Activated CD4-positive, alpha-beta memory T cell treated with anti-CD3 and anti-CD28 coated beads for 36 hours (primary cell): ENCODE measurements at regions not wholly inside any gene's neighbourhood (a gene's known extent, or its start where the extent isn't known, plus 50 kb on each side); places are given as distances from the start of the nearest gene placed in this dataset.
A peak's percentile ranks its signal among the peaks of the same experiment; 100 is the strongest.

Experiments used
- CTCF ChIA-PET: fragments of 350-600 bp; sonication (Branson Sonifier 250); formaldehyde crosslinking; loops from one replicate; lab custom pipeline; 2021; ENCODE audit warnings: antibody characterized with exemption, inconsistent platforms; lab: Charles Lee
- POLR2A ChIA-PET: fragments of 350-600 bp; sonication (Branson Sonifier 250); formaldehyde crosslinking; loops from one replicate; lab custom pipeline; 2021; ENCODE audit warnings: antibody characterized with exemption; lab: Charles Lee
- DNase-seq: peaks from one replicate; pipeline ENCODE4 v3.0.0-alpha.2; 2020
- H3K27ac Mint-ChIP-seq: one replicate; pipeline ENCODE4 v1.8.0; 2021; ENCODE audit warnings: mixed read lengths
- H3K27me3 Mint-ChIP-seq: one replicate; pipeline ENCODE4 v1.8.0; 2021; ENCODE audit warnings: mixed read lengths
- H3K36me3 Mint-ChIP-seq: one replicate; pipeline ENCODE4 v1.8.0; 2021; ENCODE audit warnings: mixed read lengths
- H3K4me1 Mint-ChIP-seq: one replicate; pipeline ENCODE4 v1.8.0; 2021; ENCODE audit warnings: low read depth, mixed read lengths
- H3K4me3 Mint-ChIP-seq: one replicate; pipeline ENCODE4 v1.8.0; 2021; ENCODE audit warnings: mild to moderate bottlenecking, mixed read lengths
- H3K9me3 Mint-ChIP-seq: one replicate; pipeline ENCODE4 v1.8.0; 2021; ENCODE audit warnings: mixed read lengths
- intact Hi-C: fragments of 100-400 bp; cut with micrococcal nuclease; formaldehyde crosslinking; loops from one replicate; pipeline ENCODE4 v1.15.1; 2023

DNA sequence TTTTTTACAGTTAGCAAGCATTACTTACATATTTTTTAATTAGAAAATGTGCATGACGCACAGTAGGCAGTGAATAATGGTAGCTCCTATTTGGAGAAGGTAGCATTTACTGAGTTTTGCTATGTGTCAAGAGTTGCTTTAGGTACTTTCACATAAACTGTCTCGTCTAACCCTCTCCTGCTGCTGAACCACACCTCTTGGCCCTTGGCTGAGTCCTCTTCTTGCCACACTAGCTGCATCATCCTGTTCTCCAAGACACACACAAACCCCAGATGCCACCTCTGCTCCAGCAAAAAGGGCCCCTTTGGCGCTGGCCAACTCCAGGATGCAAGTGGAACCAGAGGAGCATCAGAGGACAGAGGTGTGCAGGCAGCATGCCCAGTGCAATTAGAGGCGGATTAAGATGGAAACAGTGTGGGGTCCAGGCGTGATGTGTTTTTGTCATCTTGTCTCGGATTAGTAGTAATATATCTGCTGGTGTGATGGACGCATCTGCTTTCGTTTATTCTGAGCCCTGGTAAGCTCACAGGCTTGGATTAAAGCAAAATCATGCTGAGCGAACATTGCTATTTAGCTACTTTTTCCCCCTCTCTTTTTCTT lies 367.0 kb upstream of the CADM1 start:
- ChIA-PET POLR2A (no interaction called here), CTCF (no interaction called here)
- Mint-ChIP-seq H3K4me3 (no peak overlapping the region), H3K9me3 (peaks cover 6% of the 10 kb centered on the region), H3K36me3 (no peaks in the 10 kb centered on the region), H3K27me3 (peaks cover 2% of the 10 kb centered on the region), H3K4me1 (no peaks in the 10 kb centered on the region), H3K27ac (no peak overlapping the region)
- intact Hi-C loops, result no loop called here
- no peak for DNase-seq

DNA sequence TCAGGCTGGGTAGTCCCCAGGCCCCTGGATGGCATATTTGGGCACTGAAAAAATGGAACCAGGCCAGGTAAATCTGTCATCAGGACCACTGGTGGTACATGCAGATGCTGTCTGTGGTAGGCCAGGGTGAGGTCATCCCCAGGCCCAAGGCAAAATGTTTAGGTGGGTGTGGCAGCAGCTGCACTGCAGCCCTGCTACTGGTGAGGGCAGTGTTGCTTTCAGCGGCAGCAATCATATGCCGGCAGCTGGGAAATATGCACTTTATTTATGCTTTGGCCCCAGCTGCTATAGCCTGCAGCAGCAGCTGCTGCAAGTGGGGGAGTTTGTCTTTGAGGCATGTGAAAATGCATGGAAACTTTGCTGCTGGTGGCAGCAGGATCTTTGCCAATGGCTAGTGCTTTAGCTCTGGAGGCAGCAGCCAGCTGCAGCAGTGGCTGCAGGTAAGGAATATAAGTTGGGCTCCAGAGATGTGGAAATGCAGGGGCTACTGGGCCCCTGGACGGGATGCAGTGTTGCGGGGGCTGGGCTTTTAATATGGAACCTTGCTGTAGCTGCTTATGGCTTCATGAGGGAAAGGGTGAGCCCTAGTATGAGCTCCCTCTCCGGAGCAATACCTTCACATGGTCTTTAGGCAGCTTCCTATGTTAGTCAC lies 365.7 kb upstream of the CADM1 start:
- ChIA-PET POLR2A (no interaction called here), CTCF (interaction anchor here (1.0 kb wide), 1 partner anchor 203 kb away, joined by 3 read pairs; no protein-coding TSS in a partner anchor)
- Mint-ChIP-seq H3K4me3 (no peak overlapping the region), H3K4me1 (no peaks in the 10 kb centered on the region), H3K27ac (no peak overlapping the region), H3K9me3 (peaks cover 7% of the 10 kb centered on the region), H3K27me3 (peaks cover 2% of the 10 kb centered on the region), H3K36me3 (no peaks in the 10 kb centered on the region)
- intact Hi-C loops, result no loop called here
- peak; percentile 17 for DNase-seq

DNA sequence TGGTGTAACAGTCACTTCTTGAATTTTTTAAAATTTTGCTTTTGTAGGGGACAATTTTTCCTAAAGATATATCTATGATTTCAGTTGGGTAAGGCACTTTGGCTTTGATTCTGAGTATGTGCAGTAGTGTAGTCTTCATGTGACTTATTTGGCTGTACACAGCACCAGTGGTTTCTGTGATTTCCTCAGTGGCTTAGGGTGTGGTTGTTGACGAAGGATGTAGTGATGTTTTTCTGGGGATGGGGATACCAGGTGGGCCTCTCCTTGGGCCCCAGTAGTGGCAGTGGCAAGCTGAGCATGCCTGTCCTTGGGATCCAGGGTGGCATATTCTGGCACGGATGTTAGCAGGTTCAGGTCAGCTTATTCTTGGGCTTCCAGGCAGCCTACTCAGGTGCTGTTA lies 364.9 kb upstream of the CADM1 start:
- H3K27ac Mint-ChIP-seq, result no peak overlapping the region
- H3K4me3 Mint-ChIP-seq, result no peak overlapping the region
- H3K9me3 Mint-ChIP-seq, result peaks cover 8% of the 10 kb centered on the region
- ChIA-PET POLR2A (no interaction called here), CTCF (interaction anchor here (1.0 kb wide), 1 partner anchor 204 kb away, joined by 3 read pairs; no protein-coding TSS in a partner anchor)
- intact Hi-C loops, result no loop called here
- DNase-seq, result no peak
- H3K27me3 Mint-ChIP-seq, result peaks cover 2% of the 10 kb centered on the region
- no peaks in the 10 kb centered on the region for H3K4me1 Mint-ChIP-seq
- H3K36me3 Mint-ChIP-seq, result no peaks in the 10 kb centered on the region

DNA sequence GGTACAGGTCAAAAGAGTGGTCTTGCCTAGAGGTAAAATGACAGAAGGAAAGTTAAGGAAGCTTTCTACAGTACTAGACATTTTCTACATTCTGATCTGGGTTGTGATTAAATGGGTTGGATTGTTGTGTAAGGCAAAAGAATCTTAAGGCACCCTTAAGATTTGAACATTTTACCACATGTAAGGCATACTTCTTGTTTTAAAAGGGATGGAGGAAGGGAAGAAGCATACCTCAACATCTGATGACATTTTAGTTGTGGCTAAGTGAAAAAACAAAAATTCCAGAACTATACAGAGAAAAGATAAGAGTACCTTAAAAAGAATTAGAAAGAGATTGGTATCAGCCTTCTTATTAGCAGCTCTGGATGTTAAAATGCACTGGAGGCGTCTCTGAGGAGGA lies 356.0 kb upstream of the CADM1 start:
- no peaks in the 10 kb centered on the region for H3K4me1 Mint-ChIP-seq
- H3K4me3 Mint-ChIP-seq, result no peak overlapping the region
- no peak overlapping the region for H3K27ac Mint-ChIP-seq
- H3K27me3 Mint-ChIP-seq, result no peaks in the 10 kb centered on the region
- intact Hi-C loops, result no loop called here
- H3K9me3 Mint-ChIP-seq, result peaks cover 18% of the 10 kb centered on the region
- DNase-seq, result no peak
- no peaks in the 10 kb centered on the region for H3K36me3 Mint-ChIP-seq
- POLR2A ChIA-PET, result no interaction called here
- CTCF ChIA-PET, result no interaction called here

DNA sequence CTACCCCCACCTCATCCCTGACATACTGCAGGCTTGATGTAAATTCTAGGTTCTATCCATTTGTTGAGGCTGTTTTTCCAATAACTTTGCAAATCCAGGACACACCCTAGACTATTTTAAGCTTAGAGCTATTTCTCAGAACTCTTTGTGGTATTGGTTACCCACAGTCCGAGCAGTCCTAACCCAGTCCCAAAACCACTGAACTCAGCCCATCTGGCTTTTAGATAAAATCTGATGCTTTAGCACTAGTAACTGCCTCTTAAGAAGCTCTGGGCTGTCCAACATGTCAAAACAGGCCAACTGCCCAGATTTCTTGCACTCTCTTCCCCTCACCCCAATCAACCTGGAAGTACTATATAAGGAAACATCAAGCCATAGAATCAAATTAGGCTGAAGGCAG lies 344.4 kb upstream of the CADM1 start:
- POLR2A ChIA-PET, result no interaction called here
- H3K9me3 Mint-ChIP-seq, result peaks cover 5% of the 10 kb centered on the region
- H3K4me1 Mint-ChIP-seq, result no peaks in the 10 kb centered on the region
- intact Hi-C loops, result no loop called here
- H3K27ac Mint-ChIP-seq, result no peak overlapping the region
- DNase-seq, result no peak
- H3K27me3 Mint-ChIP-seq, result no peaks in the 10 kb centered on the region
- H3K36me3 Mint-ChIP-seq, result no peaks in the 10 kb centered on the region
- CTCF ChIA-PET, result interaction anchor here (0.6 kb wide), 1 partner anchor 517 kb away, joined by 3 read pairs; no protein-coding TSS in a partner anchor
- no peak overlapping the region for H3K4me3 Mint-ChIP-seq

DNA sequence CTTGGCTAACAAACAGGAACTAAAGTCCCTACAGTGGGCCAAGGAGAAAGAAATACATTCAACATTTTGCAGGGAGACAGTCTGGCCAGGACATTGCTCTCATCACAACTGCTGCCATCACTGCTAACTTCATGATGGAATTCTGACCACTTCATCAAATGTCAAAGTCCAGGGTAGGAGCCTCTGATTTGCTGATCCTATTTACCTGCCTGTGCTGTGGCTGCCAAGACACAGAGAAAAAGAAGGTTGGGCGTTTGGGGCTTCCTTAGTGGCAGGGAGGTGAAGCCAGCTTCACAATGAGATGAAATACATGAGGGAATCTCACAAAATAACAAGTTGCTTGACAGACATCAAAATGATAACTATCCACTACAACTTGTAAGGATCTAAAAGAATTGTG lies 343.9 kb upstream of the CADM1 start:
- H3K9me3 Mint-ChIP-seq, result peaks cover 2% of the 10 kb centered on the region
- no peak overlapping the region for H3K27ac Mint-ChIP-seq
- POLR2A ChIA-PET, result no interaction called here
- CTCF ChIA-PET, result no interaction called here
- H3K36me3 Mint-ChIP-seq, result no peaks in the 10 kb centered on the region
- H3K4me1 Mint-ChIP-seq, result no peaks in the 10 kb centered on the region
- no peak overlapping the region for H3K4me3 Mint-ChIP-seq
- DNase-seq, result no peak
- intact Hi-C loops, result no loop called here
- H3K27me3 Mint-ChIP-seq, result no peaks in the 10 kb centered on the region

DNA sequence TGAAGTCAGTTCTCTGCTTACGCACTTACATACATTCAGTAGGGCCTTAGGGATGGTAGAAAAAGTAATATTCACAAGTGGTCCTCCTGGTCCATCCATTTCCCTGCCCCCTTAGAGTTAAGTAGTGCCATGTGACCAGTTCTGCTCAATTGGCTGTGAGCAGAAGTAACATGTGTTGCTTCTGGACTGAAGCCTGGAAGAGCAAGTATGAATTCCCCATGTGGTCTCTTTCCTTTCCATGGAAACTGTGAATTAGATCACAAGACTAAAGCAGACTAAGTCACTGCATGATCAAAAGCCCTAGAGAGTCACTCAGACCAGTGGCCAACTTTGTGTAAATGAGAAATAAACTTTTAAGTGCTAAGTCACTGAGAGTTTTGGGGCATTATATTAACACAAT lies 341.7 kb upstream of the CADM1 start:
- no peak for DNase-seq
- no peaks in the 10 kb centered on the region for H3K36me3 Mint-ChIP-seq
- CTCF ChIA-PET, result no interaction called here
- no peaks in the 10 kb centered on the region for H3K4me1 Mint-ChIP-seq
- intact Hi-C loops, result no loop called here
- H3K27me3 Mint-ChIP-seq, result no peaks in the 10 kb centered on the region
- H3K27ac Mint-ChIP-seq, result no peak overlapping the region
- H3K4me3 Mint-ChIP-seq, result no peak overlapping the region
- POLR2A ChIA-PET, result no interaction called here
- peaks cover 2% of the 10 kb centered on the region for H3K9me3 Mint-ChIP-seq

DNA sequence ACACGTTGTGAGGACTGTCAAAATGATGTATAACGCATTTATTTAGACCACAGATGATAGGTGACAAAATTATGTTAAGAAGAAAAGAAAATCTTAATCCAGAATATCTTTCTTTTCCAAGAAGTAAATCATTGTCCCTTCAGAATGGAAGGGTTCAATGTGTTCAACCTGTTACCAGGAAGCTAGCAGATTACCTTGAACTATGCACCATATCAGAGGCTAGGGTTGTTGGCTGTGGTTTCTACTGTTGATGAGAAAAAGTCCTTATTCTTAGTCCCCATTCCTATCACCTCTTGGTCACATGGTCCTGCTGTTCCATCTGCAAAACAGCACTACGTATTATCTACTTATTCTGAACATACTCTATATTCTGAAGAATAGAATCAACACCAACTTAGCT lies 339.5 kb upstream of the CADM1 start:
- ChIA-PET CTCF (no interaction called here), POLR2A (no interaction called here)
- no peaks in the 10 kb centered on the region for H3K4me1 Mint-ChIP-seq
- no peak overlapping the region for H3K4me3 Mint-ChIP-seq
- H3K9me3 Mint-ChIP-seq, result peaks cover 2% of the 10 kb centered on the region
- intact Hi-C loops, result no loop called here
- H3K27ac Mint-ChIP-seq, result no peak overlapping the region
- no peak for DNase-seq
- no peaks in the 10 kb centered on the region for H3K36me3 Mint-ChIP-seq
- no peaks in the 10 kb centered on the region for H3K27me3 Mint-ChIP-seq

DNA sequence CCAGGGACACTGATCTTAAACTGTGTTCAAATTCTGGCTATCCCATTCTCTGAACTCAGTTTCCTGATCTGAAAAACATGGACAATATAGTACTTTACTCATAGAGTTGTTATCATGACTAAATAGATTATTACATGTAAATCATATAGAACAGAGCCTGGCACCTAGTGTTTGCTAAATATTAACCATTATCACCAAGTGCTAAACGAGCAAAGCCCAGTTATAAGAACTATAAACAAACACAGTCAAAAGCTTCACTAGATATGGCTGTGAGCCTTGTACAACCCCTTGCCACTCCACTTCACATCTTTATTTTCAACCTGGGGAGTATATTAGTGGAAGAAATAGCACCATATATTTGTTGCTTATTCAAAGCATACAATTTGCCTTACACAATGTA lies 338.9 kb upstream of the CADM1 start:
- Mint-ChIP-seq H3K9me3 (peaks cover 2% of the 10 kb centered on the region), H3K27ac (no peak overlapping the region), H3K27me3 (no peaks in the 10 kb centered on the region), H3K4me3 (no peak overlapping the region), H3K36me3 (no peaks in the 10 kb centered on the region), H3K4me1 (no peaks in the 10 kb centered on the region)
- POLR2A ChIA-PET, result no interaction called here
- no peak for DNase-seq
- intact Hi-C loops, result no loop called here
- CTCF ChIA-PET, result no interaction called here

DNA sequence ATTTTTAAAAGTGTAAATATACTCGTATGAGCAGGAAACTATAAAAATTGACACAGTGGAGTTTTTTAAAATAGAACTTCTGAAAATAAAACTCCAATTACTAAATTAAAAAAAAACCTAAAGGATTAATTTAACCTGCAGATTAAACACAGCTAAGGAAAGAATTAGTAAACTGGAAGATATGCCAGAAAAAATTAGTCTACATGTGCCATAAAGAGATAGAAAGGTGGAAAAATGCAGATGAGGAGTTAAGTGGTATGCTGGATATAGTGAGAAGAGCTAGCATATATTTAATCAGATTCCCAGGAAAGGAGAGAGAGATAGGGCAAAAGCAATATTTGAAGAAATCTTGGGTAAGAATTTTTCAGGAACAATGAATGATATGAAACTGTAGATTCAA lies 315.8 kb upstream of the CADM1 start:
- Mint-ChIP-seq H3K4me1 (no peaks in the 10 kb centered on the region), H3K27ac (no peak overlapping the region), H3K27me3 (peaks cover 3% of the 10 kb centered on the region), H3K36me3 (no peaks in the 10 kb centered on the region), H3K4me3 (no peak overlapping the region), H3K9me3 (peaks cover 9% of the 10 kb centered on the region)
- POLR2A ChIA-PET, result no interaction called here
- CTCF ChIA-PET, result interaction anchor here (0.7 kb wide), 1 partner anchor 270 kb away, joined by 3 read pairs; no protein-coding TSS in a partner anchor
- intact Hi-C loops, result no loop called here
- DNase-seq, result no peak

DNA sequence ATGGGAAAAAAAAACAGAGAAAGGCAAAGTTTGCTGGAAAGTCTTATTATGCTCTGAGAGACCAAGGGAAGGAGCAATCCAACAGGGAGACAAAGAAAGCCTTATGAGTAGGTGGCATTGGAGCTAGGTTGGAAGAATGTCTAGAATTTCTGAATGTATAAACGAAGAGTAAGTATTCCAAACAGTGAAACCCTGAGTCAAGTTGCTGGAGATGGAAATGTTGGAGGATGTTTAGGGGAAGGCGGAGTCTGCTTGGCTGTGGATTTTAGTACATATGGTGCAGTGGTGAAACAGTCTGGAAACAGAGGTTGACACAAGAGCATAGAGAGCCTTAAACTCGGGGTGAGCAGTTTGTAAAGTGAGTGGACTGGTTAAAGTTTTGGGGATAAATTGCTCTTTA lies 314.8 kb upstream of the CADM1 start:
- H3K9me3 Mint-ChIP-seq, result peaks cover 9% of the 10 kb centered on the region
- peaks cover 3% of the 10 kb centered on the region for H3K27me3 Mint-ChIP-seq
- H3K4me1 Mint-ChIP-seq, result no peaks in the 10 kb centered on the region
- DNase-seq, result no peak
- no peaks in the 10 kb centered on the region for H3K36me3 Mint-ChIP-seq
- ChIA-PET POLR2A (no interaction called here), CTCF (no interaction called here)
- no peak overlapping the region for H3K4me3 Mint-ChIP-seq
- intact Hi-C loops, result no loop called here
- H3K27ac Mint-ChIP-seq, result no peak overlapping the region

DNA sequence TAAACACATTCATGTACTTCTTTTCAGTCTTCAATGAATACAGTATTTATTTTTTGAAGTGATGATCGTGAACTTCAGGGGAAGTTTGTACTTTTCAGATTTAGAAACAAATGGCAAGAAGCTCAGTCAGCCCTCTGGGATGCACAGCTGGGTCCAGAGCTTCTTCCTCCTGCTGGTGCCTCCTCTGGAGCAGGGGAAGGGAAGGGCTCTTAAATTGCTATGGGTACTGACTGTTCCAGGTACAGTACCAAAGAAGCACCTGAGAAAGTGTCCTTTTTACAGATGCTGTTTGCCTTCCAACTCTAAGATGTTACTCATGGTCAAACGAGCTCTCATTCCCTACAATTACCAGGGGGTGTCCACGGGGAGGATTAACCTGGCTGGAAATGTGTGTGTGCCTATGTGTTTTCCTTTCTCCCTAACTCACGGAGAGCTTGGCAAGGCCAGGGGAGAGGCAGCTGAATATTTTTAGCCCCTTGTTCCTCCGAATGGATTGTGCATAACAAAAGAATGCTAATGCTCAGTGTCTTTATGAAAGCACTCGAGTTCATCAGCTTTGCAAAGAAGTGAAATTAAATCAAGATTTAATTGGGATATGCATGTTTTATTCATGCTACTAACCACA lies 313.7 kb upstream of the CADM1 start:
- Mint-ChIP-seq H3K36me3 (no peaks in the 10 kb centered on the region), H3K27ac (no peak overlapping the region), H3K9me3 (peaks cover 9% of the 10 kb centered on the region), H3K4me3 (no peak overlapping the region), H3K27me3 (peaks cover 3% of the 10 kb centered on the region), H3K4me1 (no peaks in the 10 kb centered on the region)
- intact Hi-C loops, result no loop called here
- ChIA-PET POLR2A (no interaction called here), CTCF (no interaction called here)
- DNase-seq, result no peak
